H9 (cell line): ENCODE measurements at regions not wholly inside any gene's neighbourhood (a gene's known extent, or its start where the extent isn't known, plus 50 kb on each side); places are given as distances from the start of the nearest gene placed in this dataset.
"Not testable (repeated sequence)": the region's sequence is repeated elsewhere in the genome, so short reads cannot be mapped to it uniquely, and the experiment has no call there.

Experiments used
- DNase-seq: peaks from one replicate; pipeline ENCODE4 v3.0.0-alpha.2; 2017
- H2AFZ ChIP-seq: one replicate; pipeline ENCODE4 v1.6.1; 2013; ENCODE audit warnings: mild to moderate bottlenecking, low read length, control low read depth, moderate library complexity
- H2AK5ac ChIP-seq: 2 replicates; pipeline ENCODE4 v1.6.1; 2013; ENCODE audit warnings: low read length, control low read depth, mixed read lengths; ENCODE audit not compliant: insufficient read length
- H2BK120ac ChIP-seq: one replicate; pipeline ENCODE4 v1.6.1; 2013; ENCODE audit warnings: low read depth, mild to moderate bottlenecking, low read length, control low read depth, inconsistent platforms; ENCODE audit not compliant: poor library complexity, severe bottlenecking
- H2BK12ac ChIP-seq: 2 replicates; pipeline ENCODE4 v1.6.1; 2013; ENCODE audit warnings: low read length, control low read depth, mixed read lengths, low read depth; ENCODE audit not compliant: insufficient read length
- H2BK15ac ChIP-seq: 2 replicates; pipeline ENCODE4 v1.6.1; 2013; ENCODE audit warnings: low read depth, low read length, control low read depth
- H2BK20ac ChIP-seq: one replicate; pipeline ENCODE4 v1.6.1; 2013; ENCODE audit warnings: low read depth, mild to moderate bottlenecking, low read length, control low read depth, inconsistent platforms; ENCODE audit not compliant: poor library complexity, severe bottlenecking
- H2BK5ac ChIP-seq: 2 replicates; pipeline ENCODE4 v1.6.1; 2013; ENCODE audit warnings: low read length, control low read depth, mixed read lengths; ENCODE audit not compliant: insufficient read length
- H3K14ac ChIP-seq: 2 replicates; pipeline ENCODE4 v1.6.1; 2013; ENCODE audit warnings: low read length, control low read depth; ENCODE audit not compliant: insufficient read depth
- H3K18ac ChIP-seq: 2 replicates; pipeline ENCODE4 v1.6.1; 2013; ENCODE audit warnings: low read depth, mild to moderate bottlenecking, mixed read lengths, low read length, control low read depth; ENCODE audit not compliant: insufficient read length
- H3K23ac ChIP-seq: 2 replicates; pipeline ENCODE4 v1.6.1; 2013; ENCODE audit warnings: low read length, control low read depth, mixed read lengths, low read depth; ENCODE audit not compliant: insufficient read length
- H3K23me2 ChIP-seq: 2 replicates; pipeline ENCODE4 v1.6.1; 2013; ENCODE audit warnings: low read depth, mild to moderate bottlenecking, mixed read lengths, low read length, control low read depth; ENCODE audit not compliant: insufficient read length, poor library complexity, severe bottlenecking
- H3K27ac ChIP-seq: 2 replicates; pipeline ENCODE4 v1.5.1; 2013; ENCODE audit warnings: low read length, control low read depth, mixed read lengths, low read depth; ENCODE audit not compliant: insufficient read length
- H3K27me3 ChIP-seq: 2 replicates; pipeline ENCODE4 v1.6.1; 2013; ENCODE audit warnings: low read length, control low read depth, inconsistent platforms; ENCODE audit not compliant: insufficient read depth
- H3K4ac ChIP-seq: 2 replicates; pipeline ENCODE4 v1.6.1; 2013; ENCODE audit warnings: low read depth, mild to moderate bottlenecking, control low read depth, inconsistent platforms, low read length, moderate library complexity
- H3K4me1 ChIP-seq: 2 replicates; pipeline ENCODE4 v1.6.1; 2013; ENCODE audit warnings: low read length, control low read depth, inconsistent platforms; ENCODE audit not compliant: insufficient read depth
- H3K4me2 ChIP-seq: 2 replicates; pipeline ENCODE4 v1.6.1; 2013; ENCODE audit warnings: low read length, control low read depth, mixed read lengths; ENCODE audit not compliant: insufficient read length, insufficient read depth
- H3K56ac ChIP-seq: 2 replicates; pipeline ENCODE4 v1.6.1; 2013; ENCODE audit warnings: low read depth, mild to moderate bottlenecking, mixed read lengths, low read length, control low read depth; ENCODE audit not compliant: insufficient read length
- H3K79me1 ChIP-seq: 2 replicates; pipeline ENCODE4 v1.6.1; 2013; ENCODE audit warnings: low read depth, mild to moderate bottlenecking, moderate library complexity, low read length, control low read depth, inconsistent platforms; ENCODE audit not compliant: insufficient read depth, poor library complexity, severe bottlenecking
- H3K79me2 ChIP-seq: 2 replicates; pipeline ENCODE4 v1.6.1; 2013; ENCODE audit warnings: low read length, control low read depth, inconsistent platforms; ENCODE audit not compliant: insufficient read depth
- H3K9ac ChIP-seq: 2 replicates; pipeline ENCODE4 v1.6.1; 2013; ENCODE audit warnings: low read length, control low read depth, mixed read lengths; ENCODE audit not compliant: insufficient read length; ENCODE audit errors: extremely low read depth
- H3K9me3 ChIP-seq: one replicate; pipeline ENCODE4 v1.6.1; 2013; ENCODE audit warnings: low read depth, low read length, inconsistent platforms; ENCODE audit not compliant: control insufficient read depth
- H3T11ph ChIP-seq: one replicate; pipeline ENCODE4 v1.6.1; 2013; ENCODE audit warnings: mild to moderate bottlenecking, low read length, control low read depth, inconsistent platforms
- H4K20me1 ChIP-seq: one replicate; pipeline ENCODE4 v1.6.1; 2013; ENCODE audit not compliant: control insufficient read depth, insufficient read length, insufficient read depth
- H4K5ac ChIP-seq: 2 replicates; pipeline ENCODE4 v1.6.1; 2013; ENCODE audit warnings: low read depth, mild to moderate bottlenecking, mixed read lengths, low read length, control low read depth; ENCODE audit not compliant: insufficient read length
- H4K8ac ChIP-seq: replicated peaks from 2 replicates; pipeline ENCODE4 v1.6.1; 2013; ENCODE audit warnings: low read length, control low read depth, mixed read lengths, low read depth; ENCODE audit not compliant: insufficient read length
- H4K91ac ChIP-seq: 2 replicates; pipeline ENCODE4 v1.6.1; 2013; ENCODE audit warnings: low read depth, mild to moderate bottlenecking, moderate library complexity, mixed read lengths, low read length, control low read depth; ENCODE audit not compliant: insufficient read length
- H3K27ac Mint-ChIP-seq, 3 experiments: 2 replicates in 2 of 3; 3 replicates in 1 of 3; pipeline ENCODE4 v1.8.0; 2020 to 2021; ENCODE audit warnings: mixed read lengths in 3 of 3, mild to moderate bottlenecking in 1 of 3, moderate library complexity in 1 of 3
- H3K27me3 Mint-ChIP-seq: 2 replicates; pipeline ENCODE4 v1.8.0; 2021; ENCODE audit warnings: low read depth, mild to moderate bottlenecking, moderate library complexity, mixed read lengths
- H3K36me3 Mint-ChIP-seq, 3 experiments: 2 replicates in 2 of 3; 3 replicates in 1 of 3; pipeline ENCODE4 v1.8.0; 2020 to 2021; ENCODE audit warnings: low read depth in 3 of 3, mixed read lengths in 3 of 3; ENCODE audit not compliant: insufficient read depth in 1 of 3
- H3K4me1 Mint-ChIP-seq, 2 experiments: 2 replicates each; pipeline ENCODE4 v1.8.0; 2020; ENCODE audit warnings: mixed read lengths in 2 of 2
- H3K4me3 Mint-ChIP-seq, 2 experiments: 2 replicates in 1 of 2; 3 replicates in 1 of 2; pipeline ENCODE4 v1.8.0; 2020 to 2021; ENCODE audit warnings: mild to moderate bottlenecking in 2 of 2, mixed read lengths in 2 of 2, moderate library complexity in 1 of 2
- H3K9me3 Mint-ChIP-seq, 2 experiments: 2 replicates in 1 of 2; 3 replicates in 1 of 2; pipeline ENCODE4 v1.8.0; 2020; ENCODE audit warnings: mild to moderate bottlenecking in 2 of 2, mixed read lengths in 2 of 2, moderate library complexity in 1 of 2
- CTCF ChIP-seq: fragments of 200-600 bp; sonication (generic); conservative IDR thresholded peaks from 3 replicates; pipeline ENCODE4 v1.8.0; 2021; ENCODE audit warnings: antibody characterized with exemption, mild to moderate bottlenecking
- WGBS: extraction: QIAGEN DNeasy Blood & Tissue Kit; methylation state at CpG from one replicate; pipeline ENCODE4 v1.1.7; 2013; ENCODE audit warnings: missing lambda C conversion rate, low lambda C conversion rate, mixed read lengths; ENCODE audit not compliant: insufficient read length; ENCODE audit errors: extremely low coverage; 5-methylcytosine and 5-hydroxymethylcytosine counted together

DNA sequence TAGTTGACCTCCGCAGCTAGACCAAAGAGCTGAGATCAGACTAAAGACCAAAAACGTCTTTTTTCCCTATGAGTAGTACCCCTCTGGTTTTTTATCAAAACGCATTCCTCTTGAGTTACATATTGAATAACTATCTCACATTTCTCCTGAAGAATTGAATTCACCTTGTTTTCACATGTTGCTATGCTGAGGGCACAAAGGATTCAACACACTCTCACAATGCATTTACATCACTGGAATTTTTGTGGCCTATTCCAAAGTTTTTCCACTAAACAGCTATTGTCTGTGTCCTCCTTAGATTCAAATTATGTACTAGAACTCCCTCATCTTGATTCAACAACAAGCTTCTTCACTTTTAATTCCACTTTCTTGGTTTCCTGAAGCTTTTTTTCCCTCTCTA lies 112.5 kb downstream of the RSL24D1 start:
- no peaks in the 10 kb centered on the region for H3K4me1 Mint-ChIP-seq
- H3K14ac ChIP-seq = no peak overlapping the region

DNA sequence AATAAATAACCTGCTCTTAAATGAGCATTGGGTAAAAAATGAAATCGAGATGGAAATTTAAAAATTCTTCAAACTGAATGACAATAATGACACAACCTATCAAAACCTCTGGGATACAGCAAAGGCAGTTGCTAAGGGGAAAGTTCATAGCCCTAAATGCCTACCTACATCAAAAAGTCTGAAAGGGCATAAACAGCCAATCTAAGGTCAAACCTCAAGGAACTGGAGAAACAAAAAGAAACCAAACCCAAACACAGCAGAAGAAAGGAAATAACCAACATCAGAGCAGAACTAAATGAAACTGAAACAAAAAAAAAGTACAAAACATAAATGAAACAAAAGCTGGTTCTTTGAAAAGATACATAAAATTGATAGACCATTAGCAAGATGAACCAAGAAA lies 119.7 kb downstream of the RSL24D1 start:
- not testable (repeated sequence) for H2BK15ac ChIP-seq, DNase-seq, H3K27me3 Mint-ChIP-seq, H3K4me1 ChIP-seq, H3K36me3 Mint-ChIP-seq, H2BK120ac ChIP-seq, H2BK20ac ChIP-seq, H3K23me2 ChIP-seq, H3K56ac ChIP-seq, H3K4me1 Mint-ChIP-seq, H3K27ac Mint-ChIP-seq, H3K27ac ChIP-seq, H2BK12ac ChIP-seq, H3K9ac ChIP-seq, H2BK5ac ChIP-seq, H4K91ac ChIP-seq, H3K79me1 ChIP-seq, H4K20me1 ChIP-seq, H2AFZ ChIP-seq, H4K5ac ChIP-seq, H3K4me3 Mint-ChIP-seq, H3K9me3 ChIP-seq, H3K4ac ChIP-seq, H3K27me3 ChIP-seq, H4K8ac ChIP-seq, H3T11ph ChIP-seq, H3K79me2 ChIP-seq, H3K18ac ChIP-seq, H3K23ac ChIP-seq, H3K4me2 ChIP-seq, H3K14ac ChIP-seq, H2AK5ac ChIP-seq
- H3K9me3 Mint-ChIP-seq = peaks cover 18 to 26% of the 10 kb centered on the region in 2 experiments
- WGBS = no CpG with 5 or more reads among the region's 1 CpG

More for the DNA sequence above, 112.5 kb downstream of the RSL24D1 start:
- H3K4me1 ChIP-seq = no peaks in the 10 kb centered on the region
- no peak for DNase-seq
- H2AFZ ChIP-seq = no peak overlapping the region
- no peak overlapping the region for H2BK20ac ChIP-seq
- no peak overlapping the region for H3K9ac ChIP-seq
- H4K91ac ChIP-seq = no peak overlapping the region
- H3K27me3 ChIP-seq = no peaks in the 10 kb centered on the region
- no peak overlapping the region for H4K5ac ChIP-seq
- H3K4me3 Mint-ChIP-seq = no peak overlapping the region
- no peak overlapping the region for H2BK5ac ChIP-seq
- H3T11ph ChIP-seq = no peak overlapping the region
- no peak overlapping the region for H3K4me2 ChIP-seq
- no peaks in the 10 kb centered on the region for H3K79me2 ChIP-seq
- H3K79me1 ChIP-seq = no peaks in the 10 kb centered on the region
- TF ChIP-seq CTCF = no peak
- H3K9me3 ChIP-seq = no peaks in the 10 kb centered on the region
- no peak overlapping the region for H3K18ac ChIP-seq
- no peak overlapping the region for H2BK15ac ChIP-seq
- H3K36me3 Mint-ChIP-seq = no peaks in the 10 kb centered on the region; a peak in 1 of 7 replicates
- H2AK5ac ChIP-seq = no peak overlapping the region
- no peak overlapping the region for H2BK12ac ChIP-seq
- no peak overlapping the region for H3K56ac ChIP-seq
- H3K27ac ChIP-seq = no peak overlapping the region
- no peak overlapping the region for H4K8ac ChIP-seq
- no CpG with 5 or more reads among the region's 3 CpGs for WGBS
- H4K20me1 ChIP-seq = no peaks in the 10 kb centered on the region
- no peaks in the 10 kb centered on the region for H3K23me2 ChIP-seq
- H3K4ac ChIP-seq = no peak overlapping the region
- no peak overlapping the region for H2BK120ac ChIP-seq
- H3K27ac Mint-ChIP-seq = no peak overlapping the region
- peaks cover 4% of the 10 kb centered on the region for H3K27me3 Mint-ChIP-seq
- no peak overlapping the region for H3K23ac ChIP-seq
- peaks cover 6 to 14% of the 10 kb centered on the region in 2 experiments; a peak in 3 of 5 replicates for H3K9me3 Mint-ChIP-seq
